ENCODE measurements at regions not wholly inside any gene's neighbourhood (a gene's known extent, or its start where the extent isn't known, plus 50 kb on each side); places are given as distances from the start of the nearest gene placed in this dataset.
A peak's percentile ranks its signal among the peaks of the same experiment; 100 is the strongest.
"Not testable (repeated sequence)": the region's sequence is repeated elsewhere in the genome, so short reads cannot be mapped to it uniquely, and the experiment has no call there.

DNA sequence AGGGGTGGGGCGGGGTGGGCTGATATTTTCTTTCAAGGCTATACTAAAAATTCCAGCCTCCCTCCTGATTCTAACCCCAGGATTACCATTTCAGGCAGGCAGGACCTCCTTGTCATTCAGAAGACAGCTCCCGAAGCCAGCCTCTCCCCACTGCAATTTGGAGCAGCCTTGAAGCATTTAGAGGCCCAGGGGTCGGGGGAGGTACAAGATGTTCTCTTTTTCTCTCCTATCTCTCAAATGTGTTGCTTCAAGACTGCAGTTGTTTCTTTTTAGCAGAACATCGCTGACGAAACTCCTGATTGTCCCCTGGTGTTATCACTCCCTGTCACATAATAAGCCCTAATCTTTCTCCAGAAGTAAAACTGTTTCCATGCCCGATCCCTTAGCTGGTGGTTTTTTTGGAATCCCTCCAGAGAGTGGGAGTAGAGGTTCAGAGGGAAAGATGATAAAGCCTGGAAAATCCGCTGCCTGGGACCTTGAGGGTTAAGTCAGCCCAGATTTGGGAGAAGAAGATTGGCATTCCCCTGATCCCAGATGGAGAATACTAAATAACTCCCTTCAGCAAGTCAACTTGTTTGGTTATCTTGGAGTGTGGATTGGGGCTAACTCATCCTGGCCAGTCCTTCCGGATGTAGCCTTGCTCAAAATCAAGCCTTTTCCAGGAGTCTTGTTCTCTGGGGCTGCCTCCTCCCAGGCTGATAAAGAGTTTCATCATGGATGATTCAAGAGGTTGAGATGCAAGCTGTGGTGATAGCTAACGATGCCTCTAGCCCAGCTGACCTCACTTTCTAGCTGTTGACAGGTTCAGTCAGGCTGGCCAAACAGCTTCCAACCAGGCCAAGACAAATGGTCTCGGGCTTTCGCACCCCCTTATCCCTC, 71.3 kb downstream of the SOX9 start:
- peak; percentile 52 for DNase-seq (ENCODE audit: low read depth, low spot score)
- in situ Hi-C loops (cut with HindIII; ENCODE audit: low sequenced_read_pairs): no loop called here
- H3K4me3 ChIP-seq (ENCODE audit: low read depth, low read length): no peak overlapping the region
- TF ChIP-seq, protein P1, sequence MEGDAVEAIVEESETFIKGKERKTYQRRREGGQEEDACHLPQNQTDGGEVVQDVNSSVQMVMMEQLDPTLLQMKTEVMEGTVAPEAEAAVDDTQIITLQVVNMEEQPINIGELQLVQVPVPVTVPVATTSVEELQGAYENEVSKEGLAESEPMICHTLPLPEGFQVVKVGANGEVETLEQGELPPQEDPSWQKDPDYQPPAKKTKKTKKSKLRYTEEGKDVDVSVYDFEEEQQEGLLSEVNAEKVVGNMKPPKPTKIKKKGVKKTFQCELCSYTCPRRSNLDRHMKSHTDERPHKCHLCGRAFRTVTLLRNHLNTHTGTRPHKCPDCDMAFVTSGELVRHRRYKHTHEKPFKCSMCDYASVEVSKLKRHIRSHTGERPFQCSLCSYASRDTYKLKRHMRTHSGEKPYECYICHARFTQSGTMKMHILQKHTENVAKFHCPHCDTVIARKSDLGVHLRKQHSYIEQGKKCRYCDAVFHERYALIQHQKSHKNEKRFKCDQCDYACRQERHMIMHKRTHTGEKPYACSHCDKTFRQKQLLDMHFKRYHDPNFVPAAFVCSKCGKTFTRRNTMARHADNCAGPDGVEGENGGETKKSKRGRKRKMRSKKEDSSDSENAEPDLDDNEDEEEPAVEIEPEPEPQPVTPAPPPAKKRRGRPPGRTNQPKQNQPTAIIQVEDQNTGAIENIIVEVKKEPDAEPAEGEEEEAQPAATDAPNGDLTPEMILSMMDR (IDR thresholded peaks at IDR 0.05; ENCODE audit: low read depth, low read length): no peak

DNA sequence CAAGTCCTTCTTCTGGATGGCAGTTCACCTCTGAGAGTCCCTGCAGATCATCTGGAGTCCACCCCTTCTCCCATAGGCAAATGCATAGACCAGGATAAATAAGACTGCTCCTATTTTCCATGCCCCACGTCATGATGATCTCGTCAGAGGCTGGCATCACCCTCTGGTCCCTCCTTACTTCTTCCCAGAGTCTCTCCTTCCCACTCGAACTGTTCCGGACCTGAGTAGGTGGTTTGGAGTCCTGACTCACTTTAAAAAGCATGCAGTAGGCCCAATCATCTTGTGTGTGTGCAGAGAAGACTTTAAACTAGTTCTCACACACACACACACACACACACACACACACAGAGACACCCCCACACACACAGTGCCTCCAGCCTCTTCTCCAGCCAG, 72.0 kb downstream of the SOX9 start:
- in situ Hi-C loops (cut with HindIII; ENCODE audit: low sequenced_read_pairs): no loop called here
- H3K4me3 ChIP-seq (ENCODE audit: low read depth, low read length): no peak overlapping the region
- TF ChIP-seq, protein P1 (IDR thresholded peaks at IDR 0.05; ENCODE audit: low read depth, low read length): no peak
- no peak for DNase-seq (ENCODE audit: low read depth, low spot score)

DNA sequence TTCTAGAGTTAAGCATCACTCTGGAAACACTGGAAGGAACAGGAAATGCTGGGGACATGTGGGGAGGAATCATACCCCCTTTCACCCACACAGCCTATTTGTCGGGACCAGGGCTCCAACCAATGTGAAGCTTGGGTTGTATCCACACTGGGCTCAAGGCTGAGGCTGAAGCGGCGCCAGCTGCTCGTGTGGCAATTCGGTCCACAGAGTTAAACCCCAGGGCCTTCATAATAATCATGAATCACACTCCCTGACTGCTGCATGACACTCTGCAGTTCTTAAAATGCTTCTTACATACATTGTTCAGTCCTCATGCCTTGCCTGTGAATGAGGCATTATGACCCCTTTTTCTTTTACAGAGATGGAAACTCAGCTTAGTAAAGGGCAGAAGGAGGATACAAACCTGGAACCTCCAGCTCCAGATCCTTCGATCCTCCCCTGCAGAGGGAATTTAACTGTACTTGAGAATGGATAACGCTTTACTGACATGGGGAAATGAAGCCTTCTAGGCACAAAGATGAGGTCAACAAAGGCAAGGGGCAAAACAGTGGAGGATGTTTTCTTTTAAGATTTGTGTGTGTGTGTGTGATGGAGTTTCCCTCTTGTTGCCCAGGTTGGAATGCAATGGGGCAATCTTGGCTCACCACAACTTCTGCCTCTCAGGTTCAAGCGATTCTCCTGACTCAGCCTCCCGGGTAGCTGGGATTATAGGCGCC, 72.7 kb downstream of the SOX9 start:
- in situ Hi-C loops (cut with HindIII; ENCODE audit: low sequenced_read_pairs): no loop called here
- no peak overlapping the region for H3K4me3 ChIP-seq (ENCODE audit: low read depth, low read length)
- no peak for DNase-seq (ENCODE audit: low read depth, low spot score)
- TF ChIP-seq, protein P1 (IDR thresholded peaks at IDR 0.05; ENCODE audit: low read depth, low read length): no peak

DNA sequence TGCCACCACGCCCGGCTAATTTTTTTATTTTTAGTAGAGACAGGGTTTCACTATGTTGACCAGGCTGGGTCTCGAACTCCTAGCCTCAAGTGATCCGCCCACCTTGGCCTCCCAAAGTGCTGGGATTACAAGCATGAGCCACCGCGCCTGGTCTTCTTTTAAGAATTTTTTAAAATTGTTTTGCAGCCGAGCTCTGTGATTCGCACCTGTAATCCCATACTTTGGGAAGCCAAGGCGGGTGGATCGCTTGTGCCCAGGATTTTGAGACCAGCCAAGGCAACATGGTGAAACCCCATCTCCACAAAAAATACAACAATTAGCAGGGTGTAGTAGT, 73.3 kb downstream of the SOX9 start:
- DNase-seq (ENCODE audit: low read depth, low spot score); H3K4me3 ChIP-seq (ENCODE audit: low read depth, low read length); in situ Hi-C loops (cut with HindIII; ENCODE audit: low sequenced_read_pairs): not testable (repeated sequence)

DNA sequence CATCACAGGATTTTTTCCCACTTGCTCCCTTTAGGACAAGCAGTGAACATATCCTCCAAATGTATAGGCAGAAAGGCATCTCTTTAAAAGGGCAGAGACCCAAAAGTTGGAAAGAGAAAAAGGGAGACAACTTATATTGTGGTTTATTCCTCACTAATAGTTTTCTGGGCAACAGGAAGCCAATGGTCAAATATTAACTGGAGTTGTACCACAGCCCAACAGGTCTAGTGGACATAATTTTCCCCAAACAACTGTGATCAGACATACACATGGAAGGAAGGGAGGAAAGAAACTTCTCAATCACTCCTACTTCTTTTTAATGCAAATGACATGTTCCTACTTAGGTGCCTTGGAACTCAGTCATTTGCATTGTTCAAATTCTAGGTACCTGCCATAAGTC, 78.4 kb downstream of the SOX9 start:
- TF ChIP-seq, protein P1 (IDR thresholded peaks at IDR 0.05; ENCODE audit: low read depth, low read length): no peak
- DNase-seq (ENCODE audit: low read depth, low spot score): no peak
- H3K4me3 ChIP-seq (ENCODE audit: low read depth, low read length): no peak overlapping the region
- in situ Hi-C loops (cut with HindIII; ENCODE audit: low sequenced_read_pairs): no loop called here

DNA sequence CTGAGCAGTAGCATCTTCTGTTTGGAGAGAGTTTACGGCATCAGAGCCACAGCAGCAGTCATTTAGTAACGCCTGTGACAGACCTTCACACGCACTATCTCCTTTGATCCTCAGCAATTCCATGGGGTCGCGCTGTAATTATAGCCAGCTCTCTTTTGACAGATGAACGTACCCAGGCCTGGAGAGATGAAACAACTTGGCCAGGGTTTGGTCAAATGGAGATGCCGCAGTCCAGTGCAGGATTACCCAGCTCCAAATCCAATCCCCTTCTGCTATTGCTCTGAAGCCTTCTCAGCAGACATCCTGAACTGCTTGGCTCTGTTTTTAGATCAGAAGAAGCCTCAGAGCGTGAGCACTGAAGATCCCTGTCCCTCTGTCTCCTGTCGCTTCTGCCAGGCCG, 83.9 kb downstream of the SOX9 start:
- H3K4me3 ChIP-seq (ENCODE audit: low read depth, low read length): no peak overlapping the region
- no peak for DNase-seq (ENCODE audit: low read depth, low spot score)
- in situ Hi-C loops (cut with HindIII; ENCODE audit: low sequenced_read_pairs): no loop called here
- TF ChIP-seq, protein P1 (IDR thresholded peaks at IDR 0.05; ENCODE audit: low read depth, low read length): no peak

DNA sequence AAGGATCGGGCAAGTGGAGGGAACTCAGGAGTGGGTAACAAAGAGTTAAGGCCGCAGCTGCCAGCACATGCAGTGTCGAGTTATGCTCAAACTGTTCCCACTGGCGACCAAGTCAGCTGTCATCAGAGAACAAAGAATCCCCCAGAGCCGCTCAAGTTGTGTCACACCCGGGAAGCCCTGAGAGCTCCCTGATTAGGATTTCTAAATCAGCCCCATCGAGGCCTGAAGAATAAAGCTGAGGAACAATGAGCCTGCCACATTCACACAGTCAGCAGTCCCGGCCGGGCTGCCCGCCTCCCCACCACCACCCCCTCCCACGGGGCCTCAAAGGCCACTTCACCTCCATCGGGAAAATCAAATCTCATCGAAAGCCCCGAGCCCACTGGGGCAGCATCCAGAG, 84.5 kb downstream of the SOX9 start:
- DNase-seq (ENCODE audit: low read depth, low spot score): no peak
- TF ChIP-seq, protein P1 (IDR thresholded peaks at IDR 0.05; ENCODE audit: low read depth, low read length): no peak
- H3K4me3 ChIP-seq (ENCODE audit: low read depth, low read length): no peak overlapping the region
- in situ Hi-C loops (cut with HindIII; ENCODE audit: low sequenced_read_pairs): no loop called here
